Body of pancreas (tissue), 4 donors: ENCODE measurements at regions not wholly inside any gene's neighbourhood (a gene's known extent, or its start where the extent isn't known, plus 50 kb on each side); places are given as distances from the start of the nearest gene placed in this dataset.

Experiments
- ATAC-seq: fragments of 150-250 bp; one replicate; pipeline ENCODE4 v1.9.1; 2016
- DNase-seq, 4 donors: peaks; one replicate each; pipeline ENCODE4 v3.0.0-alpha.2; 2019
- H3K27ac ChIP-seq, 4 donors: fragments of 200-600 bp; sonication (generic); 1 replicate in 3 of 4; 2 replicates in 1 of 4; pipeline versions ENCODE4 v1.5.1 to v1.6.1; 2016 to 2019; ENCODE audit warnings: mild to moderate bottlenecking in 1 of 4, mixed read lengths in 1 of 4, moderate library complexity in 1 of 4
- H3K27me3 ChIP-seq, 2 donors: fragments of 200-600 bp; sonication (generic); one replicate each; pipeline ENCODE4 v1.6.0; 2016; ENCODE audit warnings: mild to moderate bottlenecking in 1 of 2
- H3K36me3 ChIP-seq, 2 donors: fragments of 200-600 bp; sonication (generic); replicated peaks in 1 of 2; 2 replicates each; pipeline ENCODE4 v1.5.1; 2016; ENCODE audit warnings: low read depth in 2 of 2; ENCODE audit not compliant: insufficient read depth in 1 of 2
- H3K4me1 ChIP-seq: fragments of 200-600 bp; sonication (generic); one replicate; pipeline ENCODE4 v1.6.0; 2016
- H3K4me3 ChIP-seq, 2 donors: fragments of 200-600 bp; sonication (generic); 1 replicate in 1 of 2; 2 replicates in 1 of 2; pipeline ENCODE4 v1.5.1; 2016 to 2019
- H3K9me3 ChIP-seq, 3 donors: fragments of 200-600 bp; sonication (generic); 1 replicate in 2 of 3; 2 replicates in 1 of 3; pipeline ENCODE4 v1.5.1; 2016
- POLR2A ChIP-seq, 3 donors: fragments of 450-650 bp; IDR thresholded peaks; one replicate each; pipeline ENCODE4 v1.6.1; 2016; ENCODE audit warnings: antibody characterized with exemption in 3 of 3, mild to moderate bottlenecking in 2 of 3
- WGBS, 2 donors: methylation state at CpG; one replicate each; pipeline ENCODE4 v1.1.5; 2017; 5-methylcytosine and 5-hydroxymethylcytosine counted together
- intact Hi-C: fragments of 100-400 bp; cut with DNase I; formaldehyde crosslinking; loops from one replicate; pipeline ENCODE4 v1.15.1; 2023
- TF ChIP-seq, protein P1 (sequence below), 7 experiments: fragments of 450-650 bp in 4 of 7; fragments of 200-600 bp in 3 of 7; sonication (generic) in 3 of 7; IDR thresholded peaks; one replicate each; pipeline ENCODE4 v1.5.1; 2016 to 2019; ENCODE audit warnings: antibody characterized with exemption in 7 of 7

DNA sequence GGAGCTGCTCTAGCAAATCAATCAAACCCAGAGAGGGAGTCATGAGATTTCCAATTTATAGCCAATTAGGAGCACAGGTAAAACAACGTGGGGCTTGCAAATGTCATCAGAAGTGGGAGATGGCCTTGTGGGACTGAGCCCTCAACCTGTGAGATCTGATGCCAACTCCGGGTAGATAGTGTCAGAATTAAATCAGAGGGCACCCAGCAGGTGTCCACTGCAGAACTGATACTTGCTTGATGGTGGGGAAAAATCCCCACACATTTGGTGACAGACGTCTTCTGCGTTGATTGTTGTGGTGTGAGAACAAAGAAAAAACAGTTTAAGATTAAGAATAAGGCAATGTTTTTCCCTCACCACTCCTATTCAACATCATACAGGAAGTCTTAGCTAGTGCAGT is 1402.8 kb downstream of the RAPGEF2 start:
- no peak for DNase-seq
- Histone ChIP-seq H3K4me1 (no peaks in the 10 kb centered on the region), H3K4me3 (no peak overlapping the region), H3K27me3 (no peaks in the 10 kb centered on the region), H3K27ac (no peak overlapping the region), H3K36me3 (no peaks in the 10 kb centered on the region), H3K9me3 (no peaks in the 10 kb centered on the region)
- TF ChIP-seq, protein P1, sequence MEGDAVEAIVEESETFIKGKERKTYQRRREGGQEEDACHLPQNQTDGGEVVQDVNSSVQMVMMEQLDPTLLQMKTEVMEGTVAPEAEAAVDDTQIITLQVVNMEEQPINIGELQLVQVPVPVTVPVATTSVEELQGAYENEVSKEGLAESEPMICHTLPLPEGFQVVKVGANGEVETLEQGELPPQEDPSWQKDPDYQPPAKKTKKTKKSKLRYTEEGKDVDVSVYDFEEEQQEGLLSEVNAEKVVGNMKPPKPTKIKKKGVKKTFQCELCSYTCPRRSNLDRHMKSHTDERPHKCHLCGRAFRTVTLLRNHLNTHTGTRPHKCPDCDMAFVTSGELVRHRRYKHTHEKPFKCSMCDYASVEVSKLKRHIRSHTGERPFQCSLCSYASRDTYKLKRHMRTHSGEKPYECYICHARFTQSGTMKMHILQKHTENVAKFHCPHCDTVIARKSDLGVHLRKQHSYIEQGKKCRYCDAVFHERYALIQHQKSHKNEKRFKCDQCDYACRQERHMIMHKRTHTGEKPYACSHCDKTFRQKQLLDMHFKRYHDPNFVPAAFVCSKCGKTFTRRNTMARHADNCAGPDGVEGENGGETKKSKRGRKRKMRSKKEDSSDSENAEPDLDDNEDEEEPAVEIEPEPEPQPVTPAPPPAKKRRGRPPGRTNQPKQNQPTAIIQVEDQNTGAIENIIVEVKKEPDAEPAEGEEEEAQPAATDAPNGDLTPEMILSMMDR (IDR thresholded peaks at IDR 0.05): no peak
- intact Hi-C loops: no loop called here
- no peak for ATAC-seq
- 64 to 66% methylated on average over 4 of the region's 4 CpGs for WGBS, 2 donors

DNA sequence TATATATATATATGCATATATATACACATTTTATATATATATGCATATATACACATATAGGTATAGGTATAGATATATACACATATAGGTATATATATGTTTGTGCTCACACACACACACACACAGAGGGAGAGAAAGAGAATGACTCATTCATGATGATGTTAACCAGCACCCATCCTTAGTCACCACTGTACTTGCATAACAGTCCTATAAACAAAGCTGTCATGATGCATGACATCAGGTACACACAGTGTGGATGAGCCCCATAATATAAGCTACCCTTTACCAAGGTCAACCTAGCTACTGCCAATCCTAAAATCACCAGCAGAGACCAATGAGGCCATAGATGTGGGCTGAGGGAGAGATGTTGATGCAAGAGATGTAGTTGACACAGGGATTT is 1408.0 kb downstream of the RAPGEF2 start:
- Histone ChIP-seq H3K4me3 (no peak overlapping the region), H3K4me1 (no peaks in the 10 kb centered on the region), H3K27me3 (no peaks in the 10 kb centered on the region), H3K36me3 (no peaks in the 10 kb centered on the region), H3K9me3 (no peaks in the 10 kb centered on the region), H3K27ac (no peak overlapping the region)
- ATAC-seq (no peak), DNase-seq (no peak)
- intact Hi-C loops: no loop called here
- TF ChIP-seq POLR2A (IDR thresholded peaks at IDR 0.05): no peak
- TF ChIP-seq, protein P1 (IDR thresholded peaks at IDR 0.05): no peak

DNA sequence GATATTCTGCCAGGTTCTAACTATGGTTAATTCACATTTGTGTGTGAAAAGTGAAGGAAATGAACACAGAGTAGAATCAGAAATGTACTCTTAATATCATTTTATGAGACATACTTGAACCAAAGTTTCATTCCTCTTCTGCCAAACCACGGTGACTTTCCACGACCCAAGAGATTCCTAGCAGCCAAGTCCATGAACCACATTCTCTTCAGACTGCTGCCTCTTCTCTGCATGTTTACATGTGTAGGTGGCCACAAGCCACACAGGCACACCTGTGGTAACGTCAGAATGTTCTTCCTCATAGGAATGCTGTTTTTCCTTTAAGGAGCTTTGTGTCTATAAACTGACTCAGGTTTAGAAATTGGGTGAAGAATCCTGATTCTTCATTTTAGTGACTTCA is 1411.2 kb downstream of the RAPGEF2 start:
- no peak for ATAC-seq
- no peak overlapping the region for H3K27ac ChIP-seq
- intact Hi-C loops: no loop called here
- no peaks in the 10 kb centered on the region for H3K36me3 ChIP-seq
- no peaks in the 10 kb centered on the region for H3K9me3 ChIP-seq
- TF ChIP-seq, protein P1 (IDR thresholded peaks at IDR 0.05): no peak
- no peak for TF ChIP-seq POLR2A (IDR thresholded peaks at IDR 0.05)
- no peaks in the 10 kb centered on the region for H3K27me3 ChIP-seq
- H3K4me3 ChIP-seq: no peak overlapping the region
- no peaks in the 10 kb centered on the region for H3K4me1 ChIP-seq
- no peak for DNase-seq
- WGBS, 2 donors: 76 to 82% methylated on average over 3 of the region's 3 CpGs

DNA sequence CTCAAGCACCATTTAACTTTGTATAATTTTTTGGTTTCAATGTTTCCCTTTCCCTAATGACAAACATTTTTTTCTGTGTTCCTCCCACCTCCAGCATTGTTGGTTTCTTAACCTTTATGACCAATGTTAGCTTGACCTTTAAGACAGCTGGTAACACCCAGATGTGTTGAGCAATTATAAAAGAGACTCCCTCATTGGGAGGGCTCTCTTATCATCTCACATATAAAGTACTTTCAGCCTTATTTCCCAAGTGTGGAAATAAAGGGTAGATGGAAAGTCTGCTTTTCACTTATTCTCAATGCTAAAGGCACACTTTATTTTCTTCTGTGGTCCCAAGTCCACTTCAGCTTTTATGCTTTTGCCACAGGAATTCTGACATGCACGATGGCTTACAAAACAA is 1420.4 kb downstream of the RAPGEF2 start:
- H3K9me3 ChIP-seq: no peaks in the 10 kb centered on the region
- DNase-seq (no peak), ATAC-seq (no peak)
- TF ChIP-seq POLR2A (IDR thresholded peaks at IDR 0.05): no peak
- TF ChIP-seq, protein P1 (IDR thresholded peaks at IDR 0.05): no peak
- H3K4me3 ChIP-seq: no peak overlapping the region
- no peak overlapping the region for H3K27ac ChIP-seq
- H3K36me3 ChIP-seq: no peaks in the 10 kb centered on the region
- H3K27me3 ChIP-seq: no peaks in the 10 kb centered on the region
- H3K4me1 ChIP-seq: no peaks in the 10 kb centered on the region
- intact Hi-C loops: no loop called here
- WGBS, 2 donors: 31 to 38% methylated on average over 1 of the region's 1 CpG

DNA sequence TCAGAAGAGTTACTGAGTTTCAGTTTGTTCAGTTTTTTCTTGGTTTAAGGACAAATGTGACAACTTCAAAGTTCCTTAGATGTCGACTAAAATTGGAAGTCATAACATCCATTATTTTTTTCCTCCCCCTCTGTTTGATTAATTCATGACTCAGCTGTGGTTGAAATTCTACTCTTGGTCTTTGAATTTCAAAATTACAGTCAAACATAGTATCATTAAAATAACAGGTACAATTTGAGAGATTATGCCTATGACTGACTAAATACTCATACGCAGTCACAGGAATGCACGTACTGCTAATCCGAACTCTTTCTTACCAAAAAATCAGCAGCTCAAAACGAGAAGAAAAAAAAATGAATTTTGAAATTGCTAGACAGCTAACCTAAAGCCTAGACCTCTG is 1434.8 kb downstream of the RAPGEF2 start:
- Histone ChIP-seq H3K4me3 (no peak overlapping the region), H3K27ac (no peak overlapping the region), H3K9me3 (no peaks in the 10 kb centered on the region), H3K36me3 (no peaks in the 10 kb centered on the region), H3K27me3 (no peaks in the 10 kb centered on the region), H3K4me1 (no peaks in the 10 kb centered on the region)
- ATAC-seq (no peak), DNase-seq (no peak)
- TF ChIP-seq, protein P1 (IDR thresholded peaks at IDR 0.05): no peak
- no peak for TF ChIP-seq POLR2A (IDR thresholded peaks at IDR 0.05)
- intact Hi-C loops: no loop called here
- WGBS, 2 donors: 90 to 92% methylated on average over 5 of the region's 5 CpGs
